Gastroesophageal sphincter (tissue), 4 donors: ENCODE measurements at regions not wholly inside any gene's neighbourhood (a gene's known extent, or its start where the extent isn't known, plus 50 kb on each side); places are given as distances from the start of the nearest gene placed in this dataset.

Experiments used
- ATAC-seq: fragments of 150-250 bp; one replicate; pipeline ENCODE4 v1.9.1; 2016; ENCODE audit warnings: mild to moderate bottlenecking, moderate library complexity
- H3K27ac ChIP-seq, 4 donors: fragments of 200-600 bp; sonication (generic) in 3 of 4; 1 replicate in 3 of 4; 2 replicates in 1 of 4; pipeline ENCODE4 v1.5.1; 2016 to 2019
- H3K27me3 ChIP-seq: fragments of 200-600 bp; sonication (generic); one replicate; pipeline ENCODE4 v1.5.1; 2019
- H3K36me3 ChIP-seq, 2 donors: fragments of 200-600 bp; sonication (generic); one replicate each; pipeline ENCODE4 v1.5.1; 2019; ENCODE audit warnings: control low read depth in 1 of 2
- H3K4me1 ChIP-seq, 3 donors: fragments of 200-600 bp; sonication (generic); 1 replicate in 2 of 3; 2 replicates in 1 of 3; pipeline ENCODE4 v1.5.1; 2016 to 2019; ENCODE audit warnings: control low read depth in 2 of 3
- H3K4me3 ChIP-seq, 2 donors: fragments of 200-600 bp; sonication (generic); one replicate each; pipeline ENCODE4 v1.5.1; 2019; ENCODE audit warnings: mild to moderate bottlenecking in 1 of 2, moderate library complexity in 1 of 2
- H3K9me3 ChIP-seq, 3 donors: fragments of 200-600 bp; sonication (generic); one replicate each; pipeline ENCODE4 v1.5.1; 2017 to 2019; ENCODE audit warnings: control low read depth in 2 of 3
- EP300 ChIP-seq: sonication (generic); formaldehyde crosslinking; IDR thresholded peaks from one replicate; pipeline ENCODE4 v1.6.1; 2017; ENCODE audit warnings: antibody characterized with exemption, mild to moderate bottlenecking
- POLR2A ChIP-seq, 2 donors: fragments of 450-650 bp; IDR thresholded peaks; one replicate each; pipeline ENCODE4 v1.6.1; 2017; ENCODE audit warnings: antibody characterized with exemption in 2 of 2, mild to moderate bottlenecking in 2 of 2, moderate library complexity in 1 of 2
- POLR2AphosphoS5 ChIP-seq: sonication (generic); formaldehyde crosslinking; IDR thresholded peaks from one replicate; pipeline ENCODE4 v1.6.1; 2017; ENCODE audit warnings: antibody characterized with exemption
- whole genome bisulfite sequencing, 2 donors: methylation state at CpG; one replicate each; pipeline ENCODE4 v1.1.5; 2018; ENCODE audit warnings: low coverage in 1 of 2; 5-methylcytosine and 5-hydroxymethylcytosine counted together
- TF ChIP-seq, protein P1 (sequence below), 4 experiments: fragments of 200-600 bp in 2 of 4; fragments of 450-650 bp in 2 of 4; sonication (generic) in 1 of 4; IDR thresholded peaks; one replicate each; pipeline ENCODE4 v1.5.1; 2017 to 2019; ENCODE audit warnings: antibody characterized with exemption in 4 of 4, mild to moderate bottlenecking in 2 of 4, moderate library complexity in 2 of 4

GRCh38 chr10:6843894-6844650 is 264.0 kb upstream of the PRKCQ start:
- WGBS, 2 donors = 59 to 75% methylated on average over 4 of the region's 4 CpGs
- H3K4me3 ChIP-seq = no peak overlapping the region
- H3K4me1 ChIP-seq = no peaks in the 10 kb centered on the region
- no peaks in the 10 kb centered on the region for H3K27me3 ChIP-seq
- TF ChIP-seq POLR2A (IDR thresholded peaks at IDR 0.05) (no peak), EP300 (no peak), POLR2AphosphoS5 (no peak)
- TF ChIP-seq, protein P1, sequence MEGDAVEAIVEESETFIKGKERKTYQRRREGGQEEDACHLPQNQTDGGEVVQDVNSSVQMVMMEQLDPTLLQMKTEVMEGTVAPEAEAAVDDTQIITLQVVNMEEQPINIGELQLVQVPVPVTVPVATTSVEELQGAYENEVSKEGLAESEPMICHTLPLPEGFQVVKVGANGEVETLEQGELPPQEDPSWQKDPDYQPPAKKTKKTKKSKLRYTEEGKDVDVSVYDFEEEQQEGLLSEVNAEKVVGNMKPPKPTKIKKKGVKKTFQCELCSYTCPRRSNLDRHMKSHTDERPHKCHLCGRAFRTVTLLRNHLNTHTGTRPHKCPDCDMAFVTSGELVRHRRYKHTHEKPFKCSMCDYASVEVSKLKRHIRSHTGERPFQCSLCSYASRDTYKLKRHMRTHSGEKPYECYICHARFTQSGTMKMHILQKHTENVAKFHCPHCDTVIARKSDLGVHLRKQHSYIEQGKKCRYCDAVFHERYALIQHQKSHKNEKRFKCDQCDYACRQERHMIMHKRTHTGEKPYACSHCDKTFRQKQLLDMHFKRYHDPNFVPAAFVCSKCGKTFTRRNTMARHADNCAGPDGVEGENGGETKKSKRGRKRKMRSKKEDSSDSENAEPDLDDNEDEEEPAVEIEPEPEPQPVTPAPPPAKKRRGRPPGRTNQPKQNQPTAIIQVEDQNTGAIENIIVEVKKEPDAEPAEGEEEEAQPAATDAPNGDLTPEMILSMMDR (IDR thresholded peaks at IDR 0.05) = no peak
- H3K9me3 ChIP-seq = peaks cover 0 to 17% (median 0%) of the 10 kb centered on the region in 3 donors
- no peak overlapping the region for H3K27ac ChIP-seq
- H3K36me3 ChIP-seq = no peaks in the 10 kb centered on the region
- ATAC-seq = no peak

DNA sequence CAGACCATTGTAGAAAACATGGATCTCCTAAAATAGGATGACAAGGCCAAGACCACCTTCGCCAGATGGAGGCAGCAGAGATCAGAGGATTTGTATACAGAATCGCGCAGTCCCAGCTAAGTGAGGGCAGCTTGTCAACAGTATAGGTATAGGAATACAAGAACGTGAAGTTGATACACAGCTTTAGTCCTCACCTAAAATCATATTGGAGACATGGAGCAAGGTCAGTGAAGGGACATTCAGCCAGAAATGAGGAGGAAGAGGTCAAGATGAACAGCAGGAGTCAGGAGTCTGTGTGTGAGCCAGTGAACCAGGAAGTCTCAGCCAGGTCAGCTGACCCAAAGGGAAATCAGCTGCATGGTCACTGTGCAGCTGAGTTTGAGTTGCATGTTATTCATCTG is 263.4 kb upstream of the PRKCQ start:
- H3K27me3 ChIP-seq = no peaks in the 10 kb centered on the region
- no peak for ATAC-seq
- no peaks in the 10 kb centered on the region for H3K36me3 ChIP-seq
- 86 to 87% methylated on average over 3 to 4 of the region's 4 CpGs for WGBS, 2 donors
- TF ChIP-seq POLR2AphosphoS5 (no peak), EP300 (no peak), POLR2A (IDR thresholded peaks at IDR 0.05) (no peak)
- TF ChIP-seq, protein P1 (IDR thresholded peaks at IDR 0.05) = no peak
- H3K4me3 ChIP-seq = no peak overlapping the region
- no peak overlapping the region for H3K27ac ChIP-seq
- H3K9me3 ChIP-seq = peaks cover 0 to 17% (median 0%) of the 10 kb centered on the region in 3 donors
- H3K4me1 ChIP-seq = no peaks in the 10 kb centered on the region

GRCh38 chr10:6842722-6843121 is 262.6 kb upstream of the PRKCQ start:
- WGBS, 2 donors = 9 to 20% methylated on average over 1 of the region's 1 CpG
- no peak overlapping the region for H3K27ac ChIP-seq
- no peaks in the 10 kb centered on the region for H3K27me3 ChIP-seq
- H3K9me3 ChIP-seq = peaks cover 0 to 17% (median 0%) of the 10 kb centered on the region in 3 donors
- no peak overlapping the region for H3K4me3 ChIP-seq
- no peaks in the 10 kb centered on the region for H3K4me1 ChIP-seq
- no peaks in the 10 kb centered on the region for H3K36me3 ChIP-seq
- no peak for TF ChIP-seq EP300
- no peak for ATAC-seq

DNA sequence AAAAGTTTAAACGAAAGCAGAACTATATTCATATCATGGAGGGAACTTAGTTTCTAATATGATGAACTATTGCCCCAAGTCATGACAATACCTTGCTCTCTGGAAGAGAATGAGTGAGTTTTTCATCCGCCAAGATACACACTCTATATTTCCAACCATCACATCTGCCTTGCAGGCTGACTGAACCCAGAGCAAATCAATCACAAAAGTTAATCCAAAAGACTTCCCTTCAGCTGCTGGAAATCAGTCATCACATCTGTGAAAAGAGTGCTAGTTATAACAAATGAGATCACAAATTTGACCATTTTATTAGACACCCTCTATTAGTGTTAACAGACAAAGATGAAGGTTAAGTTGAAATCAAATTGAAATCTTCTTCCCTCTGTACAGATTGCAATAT is 261.7 kb upstream of the PRKCQ start:
- ATAC-seq = no peak
- WGBS, 2 donors = 40 to 73% methylated on average over 2 of the region's 2 CpGs
- Histone ChIP-seq H3K27ac (no peak overlapping the region), H3K9me3 (peaks cover 0 to 17% (median 0%) of the 10 kb centered on the region in 3 donors), H3K4me3 (no peak overlapping the region), H3K27me3 (no peaks in the 10 kb centered on the region), H3K36me3 (no peaks in the 10 kb centered on the region), H3K4me1 (no peaks in the 10 kb centered on the region)
- TF ChIP-seq, protein P1 (IDR thresholded peaks at IDR 0.05) = no peak
- no peak for TF ChIP-seq POLR2AphosphoS5
- no peak for TF ChIP-seq POLR2A (IDR thresholded peaks at IDR 0.05)
- TF ChIP-seq EP300 = no peak

DNA sequence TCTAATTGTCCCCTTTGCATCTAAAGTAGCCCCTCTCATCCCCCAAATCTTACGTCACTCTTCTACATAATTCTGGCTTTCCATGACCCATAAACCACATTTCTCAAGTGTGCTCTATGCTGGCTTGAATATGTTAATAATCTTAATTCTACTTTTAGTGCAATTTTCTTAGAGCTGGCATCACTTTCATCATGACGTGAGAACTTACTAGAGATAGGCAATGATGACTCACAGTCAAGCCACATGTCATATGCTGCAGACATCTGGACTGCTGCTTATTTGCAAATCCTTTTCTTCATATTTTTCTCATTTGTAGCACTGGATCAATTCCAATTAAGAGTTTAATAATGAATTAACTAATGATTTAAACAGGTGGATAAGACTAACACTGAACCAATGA is 260.7 kb upstream of the PRKCQ start:
- H3K4me3 ChIP-seq = no peak overlapping the region
- no peaks in the 10 kb centered on the region for H3K4me1 ChIP-seq
- peaks cover 0 to 17% (median 0%) of the 10 kb centered on the region in 3 donors for H3K9me3 ChIP-seq
- no peaks in the 10 kb centered on the region for H3K27me3 ChIP-seq
- no peak for ATAC-seq
- peak overlapping the region in 1 of 4 donors; percentile 55 for H3K27ac ChIP-seq
- WGBS, 2 donors = 0 to 28% methylated on average over 2 of the region's 2 CpGs
- H3K36me3 ChIP-seq = no peaks in the 10 kb centered on the region
- TF ChIP-seq POLR2A (IDR thresholded peaks at IDR 0.05) (no peak), EP300 (no peak), POLR2AphosphoS5 (no peak)
- TF ChIP-seq, protein P1 (IDR thresholded peaks at IDR 0.05) = no peak
